ENCODE measurements at regions not wholly inside any gene's neighbourhood (a gene's known extent, or its start where the extent isn't known, plus 50 kb on each side); places are given as distances from the start of the nearest gene placed in this dataset.

- peak; percentile 63 for TF ChIP-seq CTCF (IDR thresholded peaks at IDR 0.05; ENCODE audit: insufficient read depth, low read depth, low read length, missing control alignments)
- peak overlapping the region; percentile 11; the same call in 1 of the 2 replicates for H3K4me3 ChIP-seq (ENCODE audit: low read depth, low read length)
- peak; percentile 83 for DNase-seq (ENCODE audit: low read depth)
Measured at GRCh38 chr9:3732077-3733038, 206.6 kb upstream of the RFX3 start.

GRCh38 chr9:3730511-3730922 lies 204.7 kb upstream of the RFX3 start:
- TF ChIP-seq CTCF (IDR thresholded peaks at IDR 0.05; ENCODE audit: insufficient read depth, low read depth, low read length, missing control alignments) = no peak
- DNase-seq (ENCODE audit: low read depth) = peak; percentile 45
- H3K4me3 ChIP-seq (ENCODE audit: low read depth, low read length) = peak overlapping the region; percentile 31

DNA sequence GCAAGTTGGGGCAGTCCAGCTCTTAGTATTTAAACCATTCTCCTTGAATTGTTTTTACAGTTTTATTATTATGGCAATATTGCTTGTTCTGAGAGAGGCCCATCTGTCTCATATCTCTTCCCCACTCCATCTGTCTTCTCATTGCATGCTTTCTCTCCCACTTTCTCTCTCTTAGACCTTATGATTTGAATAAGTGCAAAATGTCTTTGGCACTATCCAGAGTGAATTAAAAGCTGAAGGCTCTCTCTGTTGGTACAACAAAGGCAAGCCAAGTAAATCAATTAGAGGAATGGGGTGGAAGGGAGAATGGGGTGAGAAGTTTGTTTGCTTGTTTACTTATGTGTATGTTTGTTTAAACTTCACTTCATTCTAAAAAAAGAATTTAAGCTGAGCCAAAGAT lies 195.3 kb upstream of the RFX3 start:
- no peak for DNase-seq (ENCODE audit: low read depth)
- H3K4me3 ChIP-seq (ENCODE audit: low read depth, low read length) = no peak overlapping the region
- no peak for TF ChIP-seq CTCF (IDR thresholded peaks at IDR 0.05; ENCODE audit: insufficient read depth, low read depth, low read length, missing control alignments)

GRCh38 chr9:3719286-3719685 lies 193.5 kb upstream of the RFX3 start:
- no peak for DNase-seq (ENCODE audit: low read depth)
- no peak overlapping the region for H3K4me3 ChIP-seq (ENCODE audit: low read depth, low read length)
- no peak for TF ChIP-seq CTCF (IDR thresholded peaks at IDR 0.05; ENCODE audit: insufficient read depth, low read depth, low read length, missing control alignments)

DNA sequence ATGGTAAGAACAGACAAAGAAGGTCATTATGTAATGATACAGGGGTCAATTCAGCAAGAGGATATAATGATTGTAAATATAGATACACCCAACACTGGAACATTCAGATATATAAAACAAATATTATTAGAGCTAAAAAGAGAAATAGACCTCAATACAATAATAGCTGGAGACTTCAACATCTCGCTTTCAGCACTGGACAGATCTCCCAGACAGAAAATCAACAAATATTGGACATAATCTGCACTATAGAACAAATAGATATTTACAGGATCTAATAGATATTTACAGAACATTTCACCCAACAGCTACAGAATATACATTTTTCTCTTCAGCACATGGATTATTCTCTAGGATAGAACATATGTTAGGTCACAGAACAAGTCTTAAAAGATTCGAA lies 190.6 kb upstream of the RFX3 start:
- no peak for TF ChIP-seq CTCF (IDR thresholded peaks at IDR 0.05; ENCODE audit: insufficient read depth, low read depth, low read length, missing control alignments)
- no peak for DNase-seq (ENCODE audit: low read depth)
- no peak overlapping the region for H3K4me3 ChIP-seq (ENCODE audit: low read depth, low read length)

- no peak for DNase-seq (ENCODE audit: low read depth)
- no peak overlapping the region for H3K4me3 ChIP-seq (ENCODE audit: low read depth, low read length)
- no peak for TF ChIP-seq CTCF (IDR thresholded peaks at IDR 0.05; ENCODE audit: insufficient read depth, low read depth, low read length, missing control alignments)
Measured at GRCh38 chr9:3708751-3709150, 182.9 kb upstream of the RFX3 start.

Measured in GM12865 (cell line).